HG02678 (cell line): ENCODE measurements at regions not wholly inside any gene's neighbourhood (a gene's known extent, or its start where the extent isn't known, plus 50 kb on each side); places are given as distances from the start of the nearest gene placed in this dataset.
"Not testable (repeated sequence)": the region's sequence is repeated elsewhere in the genome, so short reads cannot be mapped to it uniquely, and the experiment has no call there.

Experiments used
- ATAC-seq: cut with Tn5 transposase; IDR thresholded peaks from one replicate; pipeline ENCODE4 v1.9.1; 2021; ENCODE audit warnings: mild to moderate bottlenecking, moderate library complexity; ENCODE audit not compliant: unreplicated experiment

- not testable (repeated sequence) for ATAC-seq
Observed at GRCh38 chr6:26956078-26956600, 291.4 kb upstream of the PRSS16 start.

GRCh38 chr6:26956601-26957184, 290.8 kb upstream of the PRSS16 start:
- not testable (repeated sequence) for ATAC-seq

- ATAC-seq, result not testable (repeated sequence)
Observed at GRCh38 chr6:26957399-26958127, 289.9 kb upstream of the PRSS16 start.

- not testable (repeated sequence) for ATAC-seq
Observed at GRCh38 chr6:26961236-26961635, 286.3 kb upstream of the PRSS16 start.

GRCh38 chr6:27002447-27002846, 245.1 kb upstream of the PRSS16 start:
- no peak for ATAC-seq

- ATAC-seq, result no peak
Observed at GRCh38 chr6:27007020-27007419, 240.5 kb upstream of the PRSS16 start.

- ATAC-seq, result not testable (repeated sequence)
Observed at GRCh38 chr6:27008613-27009012, 238.9 kb upstream of the PRSS16 start.

- ATAC-seq, result not testable (repeated sequence)
Observed at GRCh38 chr6:27014053-27014452, 233.4 kb upstream of the PRSS16 start.

GRCh38 chr6:27016689-27017088, 230.8 kb upstream of the PRSS16 start:
- no peak for ATAC-seq

- not testable (repeated sequence) for ATAC-seq
Observed at GRCh38 chr6:27018401-27018800, 229.1 kb upstream of the PRSS16 start.

GRCh38 chr6:27019651-27020552, 227.6 kb upstream of the PRSS16 start:
- peak; percentile 97 for ATAC-seq

- ATAC-seq, result no peak
Observed at GRCh38 chr6:27020553-27020880, 227.0 kb upstream of the PRSS16 start.

GRCh38 chr6:27023664-27024063, 223.8 kb upstream of the PRSS16 start:
- ATAC-seq, result no peak

GRCh38 chr6:27025351-27025750, 222.2 kb upstream of the PRSS16 start:
- ATAC-seq, result no peak

- ATAC-seq, result no peak
Observed at GRCh38 chr6:27026361-27026760, 221.1 kb upstream of the PRSS16 start.

- ATAC-seq, result no peak
Observed at GRCh38 chr6:27031302-27031701, 216.2 kb upstream of the PRSS16 start.

- no peak for ATAC-seq
Observed at GRCh38 chr6:27038498-27038897, 209.0 kb upstream of the PRSS16 start.

GRCh38 chr6:27040244-27041042, 207.1 kb upstream of the PRSS16 start:
- ATAC-seq, result no peak

GRCh38 chr6:27043244-27043643, 204.3 kb upstream of the PRSS16 start:
- ATAC-seq, result peak; percentile 55

GRCh38 chr6:27045131-27045530, 202.4 kb upstream of the PRSS16 start:
- ATAC-seq, result not testable (repeated sequence)

- not testable (repeated sequence) for ATAC-seq
Observed at GRCh38 chr6:27047725-27048124, 199.8 kb upstream of the PRSS16 start.
